ENCODE measurements at regions not wholly inside any gene's neighbourhood (a gene's known extent, or its start where the extent isn't known, plus 50 kb on each side); places are given as distances from the start of the nearest gene placed in this dataset.

GRCh38 chr2:8408560-8409460, 273.0 kb upstream of the ID2 start:
- Histone ChIP-seq H3K4me1 (ENCODE audit: low read depth, poor library complexity, severe bottlenecking) (peaks cover 24% of the 10 kb centered on the region), H3K27me3 (ENCODE audit: insufficient read depth, low read depth) (no peaks in the 10 kb centered on the region; the same call in 1 of the 2 replicates), H3K27ac (peak overlapping the region; percentile 50), H3K9ac (peak overlapping the region; percentile 17; the same call in 1 of the 2 replicates), H2AFZ (ENCODE audit: low read depth) (peak overlapping the region; percentile 23; the same call in 1 of the 2 replicates), H3K4me3 (IDR thresholded peaks at IDR 0.05; ENCODE audit: insufficient read depth, low read depth, low read length) (no peak overlapping the region), H4K20me1 (ENCODE audit: insufficient read depth) (no peaks in the 10 kb centered on the region), H3K79me2 (ENCODE audit: insufficient read depth, low read depth) (no peaks in the 10 kb centered on the region), H3K36me3 (ENCODE audit: insufficient read depth) (no peaks in the 10 kb centered on the region), H3K4me2 (peak overlapping the region; percentile 65)
- TF ChIP-seq, protein P1, sequence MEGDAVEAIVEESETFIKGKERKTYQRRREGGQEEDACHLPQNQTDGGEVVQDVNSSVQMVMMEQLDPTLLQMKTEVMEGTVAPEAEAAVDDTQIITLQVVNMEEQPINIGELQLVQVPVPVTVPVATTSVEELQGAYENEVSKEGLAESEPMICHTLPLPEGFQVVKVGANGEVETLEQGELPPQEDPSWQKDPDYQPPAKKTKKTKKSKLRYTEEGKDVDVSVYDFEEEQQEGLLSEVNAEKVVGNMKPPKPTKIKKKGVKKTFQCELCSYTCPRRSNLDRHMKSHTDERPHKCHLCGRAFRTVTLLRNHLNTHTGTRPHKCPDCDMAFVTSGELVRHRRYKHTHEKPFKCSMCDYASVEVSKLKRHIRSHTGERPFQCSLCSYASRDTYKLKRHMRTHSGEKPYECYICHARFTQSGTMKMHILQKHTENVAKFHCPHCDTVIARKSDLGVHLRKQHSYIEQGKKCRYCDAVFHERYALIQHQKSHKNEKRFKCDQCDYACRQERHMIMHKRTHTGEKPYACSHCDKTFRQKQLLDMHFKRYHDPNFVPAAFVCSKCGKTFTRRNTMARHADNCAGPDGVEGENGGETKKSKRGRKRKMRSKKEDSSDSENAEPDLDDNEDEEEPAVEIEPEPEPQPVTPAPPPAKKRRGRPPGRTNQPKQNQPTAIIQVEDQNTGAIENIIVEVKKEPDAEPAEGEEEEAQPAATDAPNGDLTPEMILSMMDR (conservative IDR thresholded peaks at IDR 0.05; ENCODE audit: low read depth, low read length) = no peak

DNA sequence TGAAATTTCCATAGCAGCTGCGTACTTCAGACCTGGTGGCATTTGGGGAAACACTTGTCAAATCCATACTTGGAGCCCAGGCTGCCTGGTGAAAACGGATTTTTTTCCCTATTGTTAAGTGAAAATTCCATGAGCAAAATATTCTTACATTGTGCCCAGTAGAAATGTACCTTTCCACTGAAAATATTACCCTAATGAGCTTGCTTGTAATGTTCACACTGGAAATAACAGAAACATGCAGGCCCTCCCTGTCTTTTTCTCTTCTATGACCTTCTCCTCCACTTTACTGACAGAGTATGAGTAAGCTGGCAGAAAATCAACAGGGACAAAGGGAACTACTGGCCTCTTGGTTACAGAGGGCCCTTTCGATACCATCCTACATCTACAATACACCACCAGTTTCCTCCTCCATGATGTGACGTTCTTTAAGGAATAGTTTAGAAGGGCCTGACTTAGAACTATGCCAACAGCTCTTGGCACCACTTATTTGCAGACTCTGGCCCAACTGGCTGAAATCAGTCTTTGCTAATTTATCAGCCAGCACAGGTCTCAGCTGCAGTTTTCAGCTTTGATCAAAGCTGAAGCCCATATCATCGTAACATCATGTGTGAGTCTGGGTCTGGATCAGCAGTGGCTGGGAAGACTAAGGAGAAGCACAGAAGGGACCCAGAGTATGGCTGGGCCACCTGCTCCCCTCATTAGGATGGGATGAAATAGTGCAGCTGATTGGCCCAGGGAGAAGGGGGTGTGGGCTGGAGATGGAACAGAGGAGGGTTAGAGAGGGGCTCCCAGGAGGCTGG, 272.2 kb upstream of the ID2 start:
- peak overlapping the region; percentile 50; the same call in 1 of the 2 replicates for H3K27ac ChIP-seq
- H2AFZ ChIP-seq (ENCODE audit: low read depth) = no peak overlapping the region
- peak overlapping the region; percentile 65 for H3K4me2 ChIP-seq
- H3K36me3 ChIP-seq (ENCODE audit: insufficient read depth) = no peaks in the 10 kb centered on the region
- H3K27me3 ChIP-seq (ENCODE audit: insufficient read depth, low read depth) = no peaks in the 10 kb centered on the region; the same call in 1 of the 2 replicates
- H3K79me2 ChIP-seq (ENCODE audit: insufficient read depth, low read depth) = no peaks in the 10 kb centered on the region
- H3K4me1 ChIP-seq (ENCODE audit: low read depth, poor library complexity, severe bottlenecking) = peaks cover 24% of the 10 kb centered on the region
- no peaks in the 10 kb centered on the region for H4K20me1 ChIP-seq (ENCODE audit: insufficient read depth)
- H3K9ac ChIP-seq = peak overlapping the region; percentile 17; the same call in 1 of the 2 replicates
- no peak overlapping the region for H3K4me3 ChIP-seq (IDR thresholded peaks at IDR 0.05; ENCODE audit: insufficient read depth, low read depth, low read length)
- TF ChIP-seq, protein P1 (conservative IDR thresholded peaks at IDR 0.05; ENCODE audit: low read depth, low read length) = no peak

GRCh38 chr2:8412082-8412481, 269.8 kb upstream of the ID2 start:
- no peaks in the 10 kb centered on the region; the same call in 1 of the 2 replicates for H3K27me3 ChIP-seq (ENCODE audit: insufficient read depth, low read depth)

GRCh38 chr2:8412586-8412985, 269.3 kb upstream of the ID2 start:
- Histone ChIP-seq H3K27me3 (ENCODE audit: insufficient read depth, low read depth) (no peaks in the 10 kb centered on the region; the same call in 1 of the 2 replicates), H3K27ac (no peak overlapping the region), H3K9ac (no peak overlapping the region), H4K20me1 (ENCODE audit: insufficient read depth) (no peaks in the 10 kb centered on the region), H2AFZ (ENCODE audit: low read depth) (no peak overlapping the region), H3K79me2 (ENCODE audit: insufficient read depth, low read depth) (no peaks in the 10 kb centered on the region), H3K4me1 (ENCODE audit: low read depth, poor library complexity, severe bottlenecking) (peaks cover 24% of the 10 kb centered on the region), H3K4me2 (no peak overlapping the region), H3K4me3 (IDR thresholded peaks at IDR 0.05; ENCODE audit: insufficient read depth, low read depth, low read length) (no peak overlapping the region), H3K36me3 (ENCODE audit: insufficient read depth) (no peaks in the 10 kb centered on the region)
- TF ChIP-seq, protein P1 (conservative IDR thresholded peaks at IDR 0.05; ENCODE audit: low read depth, low read length) = no peak

More at GRCh38 chr2:8412082-8412481, 269.8 kb upstream of the ID2 start:
- H3K4me3 ChIP-seq (IDR thresholded peaks at IDR 0.05; ENCODE audit: insufficient read depth, low read depth, low read length) = no peak overlapping the region
- no peak overlapping the region for H2AFZ ChIP-seq (ENCODE audit: low read depth)
- no peaks in the 10 kb centered on the region for H3K36me3 ChIP-seq (ENCODE audit: insufficient read depth)
- no peak overlapping the region for H3K27ac ChIP-seq
- H4K20me1 ChIP-seq (ENCODE audit: insufficient read depth) = no peaks in the 10 kb centered on the region
- TF ChIP-seq, protein P1 (conservative IDR thresholded peaks at IDR 0.05; ENCODE audit: low read depth, low read length) = no peak
- peaks cover 24% of the 10 kb centered on the region for H3K4me1 ChIP-seq (ENCODE audit: low read depth, poor library complexity, severe bottlenecking)
- no peak overlapping the region for H3K9ac ChIP-seq
- no peaks in the 10 kb centered on the region for H3K79me2 ChIP-seq (ENCODE audit: insufficient read depth, low read depth)
- H3K4me2 ChIP-seq = no peak overlapping the region

Data from KMS-11 (cell line).